Lower lobe of right lung (tissue), 2 donors: ENCODE measurements at regions not wholly inside any gene's neighbourhood (a gene's known extent, or its start where the extent isn't known, plus 50 kb on each side); places are given as distances from the start of the nearest gene placed in this dataset.

ENCODE experiments used
- ATAC-seq, 2 donors: fragments of 200-7000 bp; cut with Tn5 transposase; one replicate each; pipeline ENCODE4 v1.9.1; 2020 to 2022; ENCODE audit warnings: mild to moderate bottlenecking in 2 of 2, moderate library complexity in 2 of 2
- DNase-seq: peaks from one replicate; pipeline ENCODE4 v3.0.0-alpha.2; 2020
- H3K27ac ChIP-seq: fragments of 200-600 bp; one replicate; pipeline ENCODE4 v1.8.0; 2022
- H3K27me3 ChIP-seq: fragments of 200-600 bp; one replicate; pipeline ENCODE4 v1.8.0; 2022; ENCODE audit warnings: low read depth
- H3K36me3 ChIP-seq: fragments of 200-600 bp; one replicate; pipeline ENCODE4 v1.8.0; 2022; ENCODE audit warnings: mild to moderate bottlenecking
- H3K4me1 ChIP-seq: fragments of 200-600 bp; one replicate; pipeline ENCODE4 v1.8.0; 2022
- H3K4me3 ChIP-seq: fragments of 200-600 bp; one replicate; pipeline ENCODE4 v1.8.0; 2022; ENCODE audit warnings: mild to moderate bottlenecking
- H3K9me3 ChIP-seq: fragments of 200-600 bp; one replicate; pipeline ENCODE4 v1.8.0; 2022
- intact Hi-C: fragments of 100-400 bp; cut with DNase I; formaldehyde crosslinking; loops from one replicate; pipeline ENCODE4 v1.11.0; 2022
- TF ChIP-seq, protein P1 (sequence below): fragments of 200-600 bp; IDR thresholded peaks from one replicate; pipeline ENCODE4 v1.8.0; 2022; ENCODE audit warnings: antibody characterized with exemption, mild to moderate bottlenecking
- donor health status: DM: no; HTN: yes; CAD: no; lungs with severe emphysema.

DNA sequence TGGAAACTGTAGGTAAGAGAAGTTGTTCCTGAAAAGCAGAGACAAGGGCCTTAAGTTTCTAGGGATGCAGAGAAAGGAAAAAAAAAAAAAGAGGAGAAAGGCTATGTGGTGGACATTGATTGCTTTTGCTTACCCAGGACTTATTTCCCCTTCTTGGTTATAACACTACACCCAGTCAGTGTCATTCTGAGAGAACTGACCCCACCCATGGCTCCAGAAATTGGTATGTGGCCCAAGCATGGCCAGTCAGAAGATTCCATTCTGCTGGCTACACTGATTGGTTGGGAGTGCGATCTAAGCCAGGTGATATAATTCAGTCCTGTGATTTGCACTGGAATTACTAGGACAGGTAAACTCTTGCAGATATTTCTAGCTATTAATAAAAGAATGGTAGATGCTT, 62.2 kb upstream of the EXOC4 start:
- TF ChIP-seq, protein P1, sequence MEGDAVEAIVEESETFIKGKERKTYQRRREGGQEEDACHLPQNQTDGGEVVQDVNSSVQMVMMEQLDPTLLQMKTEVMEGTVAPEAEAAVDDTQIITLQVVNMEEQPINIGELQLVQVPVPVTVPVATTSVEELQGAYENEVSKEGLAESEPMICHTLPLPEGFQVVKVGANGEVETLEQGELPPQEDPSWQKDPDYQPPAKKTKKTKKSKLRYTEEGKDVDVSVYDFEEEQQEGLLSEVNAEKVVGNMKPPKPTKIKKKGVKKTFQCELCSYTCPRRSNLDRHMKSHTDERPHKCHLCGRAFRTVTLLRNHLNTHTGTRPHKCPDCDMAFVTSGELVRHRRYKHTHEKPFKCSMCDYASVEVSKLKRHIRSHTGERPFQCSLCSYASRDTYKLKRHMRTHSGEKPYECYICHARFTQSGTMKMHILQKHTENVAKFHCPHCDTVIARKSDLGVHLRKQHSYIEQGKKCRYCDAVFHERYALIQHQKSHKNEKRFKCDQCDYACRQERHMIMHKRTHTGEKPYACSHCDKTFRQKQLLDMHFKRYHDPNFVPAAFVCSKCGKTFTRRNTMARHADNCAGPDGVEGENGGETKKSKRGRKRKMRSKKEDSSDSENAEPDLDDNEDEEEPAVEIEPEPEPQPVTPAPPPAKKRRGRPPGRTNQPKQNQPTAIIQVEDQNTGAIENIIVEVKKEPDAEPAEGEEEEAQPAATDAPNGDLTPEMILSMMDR: no peak
- Histone ChIP-seq H3K4me1 (no peaks in the 10 kb centered on the region), H3K9me3 (no peaks in the 10 kb centered on the region), H3K27me3 (no peaks in the 10 kb centered on the region), H3K4me3 (no peak overlapping the region), H3K27ac (no peak overlapping the region), H3K36me3 (no peaks in the 10 kb centered on the region)
- DNase-seq (no peak), ATAC-seq (no peak)
- intact Hi-C loops: no loop called here

DNA sequence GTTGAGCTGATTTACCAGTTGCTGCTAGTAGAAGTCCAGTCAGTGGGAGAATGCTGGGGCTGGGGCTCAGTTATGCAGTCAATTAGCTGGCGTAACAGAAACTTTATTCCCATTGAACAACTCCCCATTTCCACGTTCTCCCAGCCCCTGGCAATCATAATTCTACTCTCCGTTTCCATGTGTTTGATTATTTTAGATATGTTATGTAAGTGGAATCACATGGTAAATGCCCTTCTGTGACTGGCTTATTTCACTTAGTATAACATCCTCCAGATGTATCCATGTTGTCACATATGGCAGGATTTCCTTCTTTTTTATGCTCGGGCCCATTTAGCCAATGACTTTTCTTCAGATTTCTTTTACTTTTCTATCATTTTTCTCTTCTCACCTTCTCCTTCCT, 61.1 kb upstream of the EXOC4 start:
- intact Hi-C loops: no loop called here
- TF ChIP-seq, protein P1: no peak
- H3K4me3 ChIP-seq: no peak overlapping the region
- H3K9me3 ChIP-seq: no peaks in the 10 kb centered on the region
- no peaks in the 10 kb centered on the region for H3K27me3 ChIP-seq
- no peak overlapping the region for H3K27ac ChIP-seq
- DNase-seq (no peak), ATAC-seq (no peak)
- H3K4me1 ChIP-seq: no peaks in the 10 kb centered on the region
- H3K36me3 ChIP-seq: no peaks in the 10 kb centered on the region

DNA sequence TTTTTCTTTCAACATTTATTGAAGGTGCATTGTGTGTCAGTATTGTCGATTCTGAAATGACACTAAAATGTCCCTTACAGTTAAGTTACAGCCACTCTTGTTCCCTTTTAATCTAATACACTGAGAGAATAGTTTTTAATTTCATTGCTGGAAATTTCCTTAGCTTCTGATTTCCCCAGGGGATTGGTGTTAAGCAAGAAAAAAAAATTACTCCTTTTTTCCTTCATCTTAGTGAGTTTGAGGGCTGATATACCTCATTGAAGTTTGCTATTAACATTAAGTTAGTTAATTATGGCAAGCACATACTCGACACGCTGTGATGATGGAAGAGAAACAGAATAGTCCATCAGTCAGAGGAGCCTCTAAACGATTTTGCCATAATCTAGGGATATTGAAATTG, 57.0 kb upstream of the EXOC4 start:
- intact Hi-C loops: no loop called here

DNA sequence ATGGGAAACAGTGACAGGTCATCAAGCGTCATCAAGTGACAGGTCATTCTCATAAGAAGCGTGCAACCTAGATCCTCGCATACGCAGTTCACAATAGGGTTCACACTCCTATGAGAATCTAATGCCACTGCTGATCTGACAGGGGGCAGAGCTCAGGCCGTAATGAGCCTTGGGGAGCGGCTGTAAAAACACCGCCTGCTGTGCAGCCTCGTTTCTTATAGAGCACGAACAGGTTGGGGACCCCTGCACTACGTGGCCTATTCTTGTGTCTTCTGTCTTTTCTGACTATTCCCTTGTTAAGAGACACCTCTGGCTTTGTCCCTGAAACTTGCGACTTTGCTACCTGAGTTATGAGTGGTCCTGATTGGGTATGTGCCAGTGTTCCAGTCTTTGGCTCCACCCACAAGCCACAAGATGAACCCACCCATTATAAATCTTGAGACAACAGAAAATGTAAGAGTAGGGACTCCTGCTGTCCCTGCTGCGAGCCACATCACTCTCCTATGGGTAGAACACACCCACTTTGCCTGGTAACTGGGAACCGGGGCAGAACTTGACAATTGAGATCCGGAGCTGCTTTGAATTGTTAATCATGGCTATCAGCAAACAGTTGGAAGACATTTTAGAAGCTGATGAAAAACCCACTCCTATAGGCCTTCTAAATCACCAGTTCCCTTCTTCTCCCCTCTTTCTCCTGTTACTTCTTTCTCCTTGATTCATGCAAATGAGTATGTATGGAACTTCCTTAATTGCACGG, 55.8 kb upstream of the EXOC4 start:
- no peak overlapping the region for H3K4me3 ChIP-seq
- TF ChIP-seq, protein P1: no peak
- intact Hi-C loops: no loop called here
- H3K27ac ChIP-seq: no peak overlapping the region
- no peaks in the 10 kb centered on the region for H3K36me3 ChIP-seq
- H3K4me1 ChIP-seq: no peaks in the 10 kb centered on the region
- DNase-seq (no peak), ATAC-seq (no peak)
- no peaks in the 10 kb centered on the region for H3K27me3 ChIP-seq
- no peaks in the 10 kb centered on the region for H3K9me3 ChIP-seq

More for the DNA sequence above, 57.0 kb upstream of the EXOC4 start:
- no peak overlapping the region for H3K4me3 ChIP-seq
- no peaks in the 10 kb centered on the region for H3K27me3 ChIP-seq
- ATAC-seq (no peak), DNase-seq (no peak)
- no peaks in the 10 kb centered on the region for H3K4me1 ChIP-seq
- TF ChIP-seq, protein P1: no peak
- H3K36me3 ChIP-seq: no peaks in the 10 kb centered on the region
- H3K9me3 ChIP-seq: no peaks in the 10 kb centered on the region
- no peak overlapping the region for H3K27ac ChIP-seq

DNA sequence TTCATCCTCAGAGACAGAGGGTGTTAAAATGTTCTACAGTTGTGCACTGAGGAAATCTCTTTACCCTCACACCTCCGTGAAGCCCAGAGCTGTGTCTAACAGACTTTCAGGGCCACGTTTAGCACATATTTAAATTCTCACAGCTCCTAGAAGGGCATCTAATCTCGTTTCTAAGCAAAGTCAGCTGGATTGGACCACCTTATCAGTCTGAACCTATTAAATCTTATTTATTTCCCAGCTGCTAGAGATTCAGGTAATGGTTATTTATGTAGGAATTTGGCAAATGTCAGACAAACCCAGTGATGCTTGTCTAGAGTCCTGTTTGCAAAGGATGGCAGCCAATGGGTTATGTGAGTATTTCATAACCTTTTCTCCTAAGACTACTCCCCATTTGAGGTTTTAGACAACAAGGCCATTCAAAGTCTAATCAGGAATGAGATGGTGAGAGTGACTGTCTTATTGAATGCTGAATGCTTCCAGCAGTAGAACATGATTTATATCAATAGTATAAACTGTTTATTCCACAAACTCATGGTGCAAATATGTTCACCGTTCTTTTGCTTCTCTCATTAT, 54.8 kb upstream of the EXOC4 start:
- no peaks in the 10 kb centered on the region for H3K9me3 ChIP-seq
- H3K27ac ChIP-seq: no peak overlapping the region
- no peak for DNase-seq
- H3K27me3 ChIP-seq: no peaks in the 10 kb centered on the region
- H3K36me3 ChIP-seq: no peaks in the 10 kb centered on the region
- intact Hi-C loops: no loop called here
- TF ChIP-seq, protein P1: no peak
- ATAC-seq: no peak
- H3K4me1 ChIP-seq: no peaks in the 10 kb centered on the region
- no peak overlapping the region for H3K4me3 ChIP-seq
